Natural killer cell (primary cell): ENCODE measurements at regions not wholly inside any gene's neighbourhood (a gene's known extent, or its start where the extent isn't known, plus 50 kb on each side); places are given as distances from the start of the nearest gene placed in this dataset.

Experiments
- ATAC-seq, 3 donors: fragments of 150-1000 bp in 2 of 3; fragments of 200-7000 bp in 1 of 3; cut with Tn5 transposase; 1 replicate in 1 of 3; 2 replicates in 2 of 3; pipeline ENCODE4 v1.10.0; 2021; ENCODE audit warnings: mild to moderate bottlenecking in 2 of 3, moderate library complexity in 2 of 3
- DNase-seq, 2 donors: peaks; one replicate each; pipeline versions ENCODE4 v3.0.0 to v3.0.0-alpha.2; 2013 to 2021; ENCODE audit warnings: mixed read lengths in 1 of 2
- H3K27ac ChIP-seq: one replicate; pipeline ENCODE4 v1.5.1; 2013; ENCODE audit warnings: mild to moderate bottlenecking, low read length
- H3K27me3 ChIP-seq: one replicate; pipeline ENCODE4 v1.6.1; 2013; ENCODE audit warnings: low read length; ENCODE audit not compliant: control insufficient read depth, insufficient read depth
- H3K36me3 ChIP-seq: one replicate; pipeline ENCODE4 v1.6.1; 2013; ENCODE audit warnings: low read length; ENCODE audit not compliant: control insufficient read depth, insufficient read depth
- H3K4me1 ChIP-seq: one replicate; pipeline ENCODE4 v1.6.1; 2013; ENCODE audit warnings: low read length; ENCODE audit not compliant: control insufficient read depth, insufficient read depth
- H3K4me3 ChIP-seq: one replicate; pipeline ENCODE4 v1.5.1; 2013; ENCODE audit warnings: low read length
- H3K9me3 ChIP-seq: one replicate; pipeline ENCODE4 v1.6.1; 2013; ENCODE audit warnings: low read length; ENCODE audit not compliant: control insufficient read depth, insufficient read depth
- H3K27ac Mint-ChIP-seq, 2 donors: one replicate each; pipeline ENCODE4 v1.8.0; 2022; ENCODE audit warnings: mild to moderate bottlenecking in 2 of 2, mixed read lengths in 2 of 2, moderate library complexity in 1 of 2
- H3K27me3 Mint-ChIP-seq, 2 donors: one replicate each; pipeline ENCODE4 v1.8.0; 2022; ENCODE audit warnings: low read depth in 2 of 2, mixed read lengths in 2 of 2
- H3K36me3 Mint-ChIP-seq: one replicate; pipeline ENCODE4 v1.8.0; 2022; ENCODE audit warnings: mixed read lengths
- H3K4me1 Mint-ChIP-seq, 2 donors: one replicate each; pipeline ENCODE4 v1.8.0; 2022; ENCODE audit warnings: mixed read lengths in 2 of 2
- H3K4me3 Mint-ChIP-seq: one replicate; pipeline ENCODE4 v1.8.0; 2022; ENCODE audit warnings: mild to moderate bottlenecking, moderate library complexity, mixed read lengths
- H3K9me3 Mint-ChIP-seq, 2 donors: one replicate each; pipeline ENCODE4 v1.8.0; 2022; ENCODE audit warnings: mixed read lengths in 2 of 2
- CTCF ChIP-seq: fragments of 200-600 bp; IDR thresholded peaks from one replicate; pipeline ENCODE4 v1.8.0; 2022; ENCODE audit warnings: antibody characterized with exemption
- WGBS: methylation state at CpG from one replicate; pipeline ENCODE4 v1.1.7; 2013; ENCODE audit warnings: missing lambda C conversion rate; ENCODE audit not compliant: insufficient coverage; 5-methylcytosine and 5-hydroxymethylcytosine counted together
- intact Hi-C: fragments of 100-400 bp; cut with micrococcal nuclease; formaldehyde crosslinking; loops from one replicate; pipeline ENCODE4 v1.14.2; 2022

GRCh38 chr15:39246523-39246922 is 334.4 kb upstream of the THBS1 start:
- H3K27ac ChIP-seq, result no peak overlapping the region
- intact Hi-C loops, result no loop called here
- DNase-seq, result no peak
- no peak overlapping the region for H3K27ac Mint-ChIP-seq
- no peak overlapping the region for H3K4me3 ChIP-seq
- no peaks in the 10 kb centered on the region for H3K36me3 ChIP-seq
- H3K4me3 Mint-ChIP-seq, result no peak overlapping the region
- no peak for ATAC-seq
- no peaks in the 10 kb centered on the region for H3K36me3 Mint-ChIP-seq
- 86% methylated on average over 1 of the region's 1 CpG for WGBS
- peaks cover 7 to 22% of the 10 kb centered on the region in 2 donors for H3K27me3 Mint-ChIP-seq
- H3K4me1 Mint-ChIP-seq, result no peaks in the 10 kb centered on the region
- H3K9me3 Mint-ChIP-seq, result no peaks in the 10 kb centered on the region
- no peak for TF ChIP-seq CTCF
- H3K4me1 ChIP-seq, result no peaks in the 10 kb centered on the region
- H3K27me3 ChIP-seq, result peaks cover 3% of the 10 kb centered on the region
- H3K9me3 ChIP-seq, result no peaks in the 10 kb centered on the region

- no peaks in the 10 kb centered on the region for H3K4me1 ChIP-seq
- Mint-ChIP-seq H3K9me3 (no peaks in the 10 kb centered on the region), H3K4me1 (no peaks in the 10 kb centered on the region), H3K27me3 (peaks cover 7 to 22% of the 10 kb centered on the region in 2 donors), H3K27ac (no peak overlapping the region), H3K36me3 (no peaks in the 10 kb centered on the region), H3K4me3 (no peak overlapping the region)
- no peak overlapping the region for H3K27ac ChIP-seq
- no peaks in the 10 kb centered on the region for H3K36me3 ChIP-seq
- 100% methylated on average over 1 of the region's 1 CpG for WGBS
- H3K27me3 ChIP-seq, result peaks cover 3% of the 10 kb centered on the region
- ATAC-seq (no peak), DNase-seq (no peak)
- H3K4me3 ChIP-seq, result no peak overlapping the region
- TF ChIP-seq CTCF, result no peak
- no peaks in the 10 kb centered on the region for H3K9me3 ChIP-seq
- intact Hi-C loops, result no loop called here
Observed at GRCh38 chr15:39247574-39247973, 333.3 kb upstream of the THBS1 start.

DNA sequence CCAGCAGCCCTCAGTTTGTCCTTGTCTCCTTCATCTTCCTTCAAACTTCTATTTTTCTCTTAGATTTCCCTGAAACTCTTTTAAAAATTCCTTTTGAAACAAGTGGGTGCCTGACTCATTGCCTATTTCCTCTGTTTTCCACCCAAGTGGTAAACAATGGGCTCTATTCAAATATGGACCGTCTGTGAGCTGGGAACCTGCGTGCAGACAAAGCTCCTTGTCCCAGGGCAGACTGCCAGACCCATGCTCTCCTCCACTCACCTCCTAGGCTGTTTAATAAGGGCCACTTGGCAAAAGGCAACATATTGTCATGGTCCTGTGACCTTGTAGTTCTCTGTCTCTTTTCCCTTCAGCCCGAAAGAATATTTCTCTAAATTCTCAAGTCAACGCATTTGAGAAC is 332.7 kb upstream of the THBS1 start:
- H3K36me3 Mint-ChIP-seq, result no peaks in the 10 kb centered on the region
- Histone ChIP-seq H3K27ac (no peak overlapping the region), H3K9me3 (no peaks in the 10 kb centered on the region), H3K27me3 (peaks cover 3% of the 10 kb centered on the region), H3K4me3 (no peak overlapping the region), H3K36me3 (no peaks in the 10 kb centered on the region), H3K4me1 (no peaks in the 10 kb centered on the region)
- ATAC-seq (no peak), DNase-seq (no peak)
- 88% methylated on average over 3 of the region's 4 CpGs for WGBS
- no peak overlapping the region for H3K4me3 Mint-ChIP-seq
- H3K27me3 Mint-ChIP-seq, result peaks cover 4 to 22% of the 10 kb centered on the region in 2 donors
- intact Hi-C loops, result no loop called here
- no peaks in the 10 kb centered on the region for H3K9me3 Mint-ChIP-seq
- no peaks in the 10 kb centered on the region for H3K4me1 Mint-ChIP-seq
- no peak for TF ChIP-seq CTCF
- H3K27ac Mint-ChIP-seq, result no peak overlapping the region

- intact Hi-C loops, result no loop called here
- no peaks in the 10 kb centered on the region for H3K4me1 Mint-ChIP-seq
- Histone ChIP-seq H3K4me3 (no peak overlapping the region), H3K4me1 (no peaks in the 10 kb centered on the region), H3K9me3 (no peaks in the 10 kb centered on the region), H3K36me3 (no peaks in the 10 kb centered on the region), H3K27me3 (peaks cover 3% of the 10 kb centered on the region), H3K27ac (no peak overlapping the region)
- no CpG with 5 or more reads among the region's 1 CpG for WGBS
- H3K27me3 Mint-ChIP-seq, result peaks cover 10 to 35% of the 10 kb centered on the region in 2 donors
- no peaks in the 10 kb centered on the region for H3K36me3 Mint-ChIP-seq
- TF ChIP-seq CTCF, result no peak
- H3K27ac Mint-ChIP-seq, result no peak overlapping the region
- DNase-seq (no peak), ATAC-seq (no peak)
- H3K4me3 Mint-ChIP-seq, result no peak overlapping the region
- no peaks in the 10 kb centered on the region for H3K9me3 Mint-ChIP-seq
Observed at GRCh38 chr15:39250001-39250400, 330.9 kb upstream of the THBS1 start.
